ENCODE measurements at regions not wholly inside any gene's neighbourhood (a gene's known extent, or its start where the extent isn't known, plus 50 kb on each side); places are given as distances from the start of the nearest gene placed in this dataset.

- Histone ChIP-seq H3K27ac (ENCODE audit: low read length) (no peak overlapping the region), H3K4me3 (ENCODE audit: low read length in 2 of 2) (no peak overlapping the region), H3K9me3 (ENCODE audit: control insufficient read depth in 2 of 2, low read length in 2 of 2) (no peaks in the 10 kb centered on the region), H3K27me3 (ENCODE audit: control insufficient read depth in 1 of 2, insufficient read depth in 2 of 2, low read length in 2 of 2) (no peaks in the 10 kb centered on the region), H3K4me1 (ENCODE audit: control insufficient read depth, insufficient read depth, low read length) (no peaks in the 10 kb centered on the region), H3K36me3 (ENCODE audit: control insufficient read depth in 2 of 2, insufficient read depth in 2 of 2, low read length in 2 of 2) (no peaks in the 10 kb centered on the region), H3K9ac (ENCODE audit: low read length in 2 of 2) (no peak overlapping the region)
Observed at GRCh38 chr10:61153771-61154170, 209.8 kb upstream of the RHOBTB1 start.

DNA sequence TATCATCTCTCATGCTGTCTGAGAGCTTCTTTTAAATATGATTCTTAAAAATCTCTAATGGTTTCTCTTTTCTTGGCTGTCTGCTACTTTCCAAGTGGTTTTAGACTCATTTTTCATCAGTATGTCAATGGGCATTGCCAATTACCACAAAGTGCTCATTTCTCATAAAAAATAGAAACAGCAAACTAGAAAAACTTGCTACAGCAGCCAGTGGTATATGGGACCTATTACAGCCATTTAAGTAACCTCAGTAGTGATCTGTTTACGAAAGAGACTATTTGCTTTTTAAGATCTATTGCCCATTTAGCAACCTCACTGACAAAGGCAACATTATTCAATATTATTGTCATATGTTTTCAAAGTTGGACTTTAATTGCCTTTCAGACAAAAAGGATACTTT, 207.1 kb upstream of the RHOBTB1 start:
- Histone ChIP-seq H3K27ac (ENCODE audit: low read length) (no peak overlapping the region), H3K36me3 (ENCODE audit: control insufficient read depth in 2 of 2, insufficient read depth in 2 of 2, low read length in 2 of 2) (no peaks in the 10 kb centered on the region), H3K4me1 (ENCODE audit: control insufficient read depth, insufficient read depth, low read length) (no peaks in the 10 kb centered on the region), H3K9ac (ENCODE audit: low read length in 2 of 2) (no peak overlapping the region), H3K27me3 (ENCODE audit: control insufficient read depth in 1 of 2, insufficient read depth in 2 of 2, low read length in 2 of 2) (no peaks in the 10 kb centered on the region), H3K4me3 (ENCODE audit: low read length in 2 of 2) (no peak overlapping the region), H3K9me3 (ENCODE audit: control insufficient read depth in 2 of 2, low read length in 2 of 2) (no peaks in the 10 kb centered on the region)

GRCh38 chr10:61148451-61148850, 204.5 kb upstream of the RHOBTB1 start:
- no peak overlapping the region for H3K27ac ChIP-seq (ENCODE audit: low read length)
- H3K9ac ChIP-seq (ENCODE audit: low read length in 2 of 2), result no peak overlapping the region
- H3K4me1 ChIP-seq (ENCODE audit: control insufficient read depth, insufficient read depth, low read length), result no peaks in the 10 kb centered on the region
- H3K27me3 ChIP-seq (ENCODE audit: control insufficient read depth in 1 of 2, insufficient read depth in 2 of 2, low read length in 2 of 2), result no peaks in the 10 kb centered on the region
- no peak overlapping the region for H3K4me3 ChIP-seq (ENCODE audit: low read length in 2 of 2)
- no peaks in the 10 kb centered on the region for H3K9me3 ChIP-seq (ENCODE audit: control insufficient read depth in 2 of 2, low read length in 2 of 2)
- no peaks in the 10 kb centered on the region for H3K36me3 ChIP-seq (ENCODE audit: control insufficient read depth in 2 of 2, insufficient read depth in 2 of 2, low read length in 2 of 2)

DNA sequence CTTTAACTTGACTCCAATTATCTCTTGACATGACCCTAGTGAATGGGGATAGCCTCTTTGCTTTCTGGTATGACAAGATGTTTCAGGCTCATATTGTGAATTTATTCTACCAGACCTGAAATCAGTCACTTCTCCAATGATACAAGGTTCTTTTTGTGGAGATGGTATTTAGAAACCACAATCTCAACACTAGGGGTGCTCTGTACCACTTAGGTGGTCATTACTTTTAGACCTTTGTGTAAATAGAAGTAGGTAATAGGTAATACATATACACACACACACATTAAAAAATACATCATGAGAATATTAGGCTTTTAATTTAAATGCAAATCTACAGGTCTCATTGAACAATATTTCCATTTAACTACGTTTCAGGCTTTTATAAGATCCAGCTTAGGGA, 199.0 kb upstream of the RHOBTB1 start:
- no peaks in the 10 kb centered on the region for H3K9me3 ChIP-seq (ENCODE audit: control insufficient read depth in 2 of 2, low read length in 2 of 2)
- no peaks in the 10 kb centered on the region for H3K27me3 ChIP-seq (ENCODE audit: control insufficient read depth in 1 of 2, insufficient read depth in 2 of 2, low read length in 2 of 2)
- H3K9ac ChIP-seq (ENCODE audit: low read length in 2 of 2), result no peak overlapping the region
- H3K4me1 ChIP-seq (ENCODE audit: control insufficient read depth, insufficient read depth, low read length), result no peaks in the 10 kb centered on the region
- no peaks in the 10 kb centered on the region for H3K36me3 ChIP-seq (ENCODE audit: control insufficient read depth in 2 of 2, insufficient read depth in 2 of 2, low read length in 2 of 2)
- no peak overlapping the region for H3K27ac ChIP-seq (ENCODE audit: low read length)
- H3K4me3 ChIP-seq (ENCODE audit: low read length in 2 of 2), result no peak overlapping the region

DNA sequence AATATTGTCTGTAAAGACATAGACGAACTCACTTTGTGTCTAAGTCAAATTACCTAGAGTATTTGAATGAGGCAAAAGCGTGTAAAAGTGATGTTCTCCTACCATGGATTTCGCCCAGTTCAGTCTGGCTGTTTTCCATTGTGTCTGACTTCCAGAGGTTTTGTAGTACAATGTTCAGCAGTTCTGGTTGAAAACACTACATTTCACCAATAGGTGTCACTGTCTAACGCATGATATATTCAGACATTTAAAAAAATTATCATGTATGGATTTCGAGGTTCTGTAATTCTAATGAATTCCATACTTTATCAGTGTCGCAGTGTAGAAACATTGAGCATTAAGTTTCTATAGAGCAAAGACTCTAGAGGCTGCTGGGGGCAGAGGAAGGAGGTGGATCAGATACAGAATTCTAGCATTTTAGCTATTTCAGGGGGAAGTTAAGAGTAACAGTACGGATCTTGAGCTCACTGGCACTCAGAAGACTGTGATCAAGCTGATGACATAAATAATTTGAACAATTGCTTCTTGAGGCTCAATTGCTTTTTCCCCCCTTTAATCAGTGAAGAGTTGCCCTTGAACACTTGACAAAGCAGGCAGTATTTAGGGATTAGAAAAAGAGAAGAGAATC, 196.9 kb upstream of the RHOBTB1 start:
- no peaks in the 10 kb centered on the region for H3K4me1 ChIP-seq (ENCODE audit: control insufficient read depth, insufficient read depth, low read length)
- no peak overlapping the region for H3K27ac ChIP-seq (ENCODE audit: low read length)
- H3K27me3 ChIP-seq (ENCODE audit: control insufficient read depth in 1 of 2, insufficient read depth in 2 of 2, low read length in 2 of 2), result no peaks in the 10 kb centered on the region
- no peaks in the 10 kb centered on the region for H3K9me3 ChIP-seq (ENCODE audit: control insufficient read depth in 2 of 2, low read length in 2 of 2)
- H3K9ac ChIP-seq (ENCODE audit: low read length in 2 of 2), result no peak overlapping the region
- H3K36me3 ChIP-seq (ENCODE audit: control insufficient read depth in 2 of 2, insufficient read depth in 2 of 2, low read length in 2 of 2), result no peaks in the 10 kb centered on the region
- H3K4me3 ChIP-seq (ENCODE audit: low read length in 2 of 2), result no peak overlapping the region

GRCh38 chr10:61139592-61139953, 195.6 kb upstream of the RHOBTB1 start:
- no peaks in the 10 kb centered on the region for H3K4me1 ChIP-seq (ENCODE audit: control insufficient read depth, insufficient read depth, low read length)
- no peaks in the 10 kb centered on the region for H3K36me3 ChIP-seq (ENCODE audit: control insufficient read depth in 2 of 2, insufficient read depth in 2 of 2, low read length in 2 of 2)
- H3K9ac ChIP-seq (ENCODE audit: low read length in 2 of 2), result no peak overlapping the region
- H3K4me3 ChIP-seq (ENCODE audit: low read length in 2 of 2), result no peak overlapping the region
- no peaks in the 10 kb centered on the region for H3K27me3 ChIP-seq (ENCODE audit: control insufficient read depth in 1 of 2, insufficient read depth in 2 of 2, low read length in 2 of 2)
- H3K27ac ChIP-seq (ENCODE audit: low read length), result no peak overlapping the region
- no peaks in the 10 kb centered on the region for H3K9me3 ChIP-seq (ENCODE audit: control insufficient read depth in 2 of 2, low read length in 2 of 2)

GRCh38 chr10:61138708-61139591, 195.0 kb upstream of the RHOBTB1 start:
- H3K9ac ChIP-seq (ENCODE audit: low read length in 2 of 2), result no peak overlapping the region
- no peaks in the 10 kb centered on the region for H3K27me3 ChIP-seq (ENCODE audit: control insufficient read depth in 1 of 2, insufficient read depth in 2 of 2, low read length in 2 of 2)
- H3K36me3 ChIP-seq (ENCODE audit: control insufficient read depth in 2 of 2, insufficient read depth in 2 of 2, low read length in 2 of 2), result no peaks in the 10 kb centered on the region
- H3K27ac ChIP-seq (ENCODE audit: low read length), result no peak overlapping the region
- H3K4me1 ChIP-seq (ENCODE audit: control insufficient read depth, insufficient read depth, low read length), result no peaks in the 10 kb centered on the region
- H3K9me3 ChIP-seq (ENCODE audit: control insufficient read depth in 2 of 2, low read length in 2 of 2), result no peaks in the 10 kb centered on the region
- no peak overlapping the region for H3K4me3 ChIP-seq (ENCODE audit: low read length in 2 of 2)

DNA sequence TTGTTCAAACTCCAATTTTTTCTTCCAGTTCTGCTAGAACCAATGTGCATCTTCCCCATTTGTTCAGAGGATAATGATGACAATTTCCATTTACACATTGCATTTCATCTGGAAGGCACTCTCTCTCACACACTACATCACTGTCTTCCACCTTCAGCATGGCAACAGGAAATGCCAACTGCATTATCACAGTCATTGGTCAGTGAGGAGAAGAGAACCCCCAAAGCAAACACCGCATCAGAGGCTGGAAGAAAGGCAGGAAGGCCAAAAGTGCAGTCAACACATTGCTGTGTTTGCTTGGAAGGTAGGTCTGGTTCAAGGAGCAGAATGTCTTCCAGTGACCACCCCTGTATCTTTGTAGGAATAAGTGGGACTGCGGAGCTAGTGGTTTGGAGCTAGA, 192.2 kb upstream of the RHOBTB1 start:
- H3K4me3 ChIP-seq (ENCODE audit: low read length in 2 of 2), result no peak overlapping the region
- no peaks in the 10 kb centered on the region for H3K27me3 ChIP-seq (ENCODE audit: control insufficient read depth in 1 of 2, insufficient read depth in 2 of 2, low read length in 2 of 2)
- H3K4me1 ChIP-seq (ENCODE audit: control insufficient read depth, insufficient read depth, low read length), result no peaks in the 10 kb centered on the region
- no peak overlapping the region for H3K27ac ChIP-seq (ENCODE audit: low read length)
- no peaks in the 10 kb centered on the region for H3K9me3 ChIP-seq (ENCODE audit: control insufficient read depth in 2 of 2, low read length in 2 of 2)
- H3K9ac ChIP-seq (ENCODE audit: low read length in 2 of 2), result no peak overlapping the region
- no peaks in the 10 kb centered on the region for H3K36me3 ChIP-seq (ENCODE audit: control insufficient read depth in 2 of 2, insufficient read depth in 2 of 2, low read length in 2 of 2)

- H3K4me3 ChIP-seq (ENCODE audit: low read length in 2 of 2), result no peak overlapping the region
- no peaks in the 10 kb centered on the region for H3K36me3 ChIP-seq (ENCODE audit: control insufficient read depth in 2 of 2, insufficient read depth in 2 of 2, low read length in 2 of 2)
- no peaks in the 10 kb centered on the region for H3K9me3 ChIP-seq (ENCODE audit: control insufficient read depth in 2 of 2, low read length in 2 of 2)
- no peaks in the 10 kb centered on the region for H3K27me3 ChIP-seq (ENCODE audit: control insufficient read depth in 1 of 2, insufficient read depth in 2 of 2, low read length in 2 of 2)
- H3K4me1 ChIP-seq (ENCODE audit: control insufficient read depth, insufficient read depth, low read length), result no peaks in the 10 kb centered on the region
- no peak overlapping the region for H3K9ac ChIP-seq (ENCODE audit: low read length in 2 of 2)
- H3K27ac ChIP-seq (ENCODE audit: low read length), result no peak overlapping the region
Observed at GRCh38 chr10:61135276-61135721, 191.3 kb upstream of the RHOBTB1 start.

DNA sequence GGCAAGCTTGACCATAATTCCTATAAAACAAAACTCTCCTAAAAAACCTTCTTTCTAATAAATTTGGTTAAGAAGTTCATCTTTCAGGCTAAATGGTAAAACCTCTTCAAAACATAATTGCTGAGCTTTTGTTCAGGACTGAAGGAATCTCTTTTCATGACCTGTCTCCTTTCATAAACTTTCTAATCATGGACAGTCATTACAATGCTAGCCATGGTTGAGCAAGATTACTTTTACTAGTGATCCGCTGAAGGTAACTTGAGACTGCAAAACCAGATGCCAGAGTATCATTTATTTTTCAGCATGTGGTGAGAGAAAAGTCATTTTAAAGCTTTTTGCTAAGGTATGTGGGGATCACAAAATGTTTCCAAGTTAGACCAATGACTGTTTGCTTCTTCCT, 186.4 kb upstream of the RHOBTB1 start:
- no peaks in the 10 kb centered on the region for H3K4me1 ChIP-seq (ENCODE audit: control insufficient read depth, insufficient read depth, low read length)
- no peaks in the 10 kb centered on the region for H3K9me3 ChIP-seq (ENCODE audit: control insufficient read depth in 2 of 2, low read length in 2 of 2)
- H3K27me3 ChIP-seq (ENCODE audit: control insufficient read depth in 1 of 2, insufficient read depth in 2 of 2, low read length in 2 of 2), result no peaks in the 10 kb centered on the region
- H3K36me3 ChIP-seq (ENCODE audit: control insufficient read depth in 2 of 2, insufficient read depth in 2 of 2, low read length in 2 of 2), result no peaks in the 10 kb centered on the region
- H3K27ac ChIP-seq (ENCODE audit: low read length), result no peak overlapping the region
- no peak overlapping the region for H3K9ac ChIP-seq (ENCODE audit: low read length in 2 of 2)
- no peak overlapping the region for H3K4me3 ChIP-seq (ENCODE audit: low read length in 2 of 2)

DNA sequence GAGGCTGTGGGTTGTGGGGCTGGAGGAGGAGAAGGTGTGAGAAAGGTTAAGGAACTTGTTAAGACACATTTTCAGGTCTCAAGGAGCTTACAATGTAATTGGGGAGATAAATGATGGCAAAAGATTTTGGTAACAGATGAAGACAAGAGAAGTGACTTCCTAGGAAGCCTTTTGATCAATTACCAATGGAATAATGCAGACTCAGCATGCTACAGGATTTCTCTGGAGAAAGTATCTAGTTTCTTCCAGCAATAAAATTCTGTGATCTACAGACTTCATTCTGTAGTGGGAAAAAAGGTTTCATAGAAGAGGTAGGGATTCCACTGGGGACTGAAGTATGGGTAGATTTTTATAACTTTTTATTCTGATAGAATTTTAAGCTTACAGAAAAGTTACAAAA, 184.2 kb upstream of the RHOBTB1 start:
- Histone ChIP-seq H3K36me3 (ENCODE audit: control insufficient read depth in 2 of 2, insufficient read depth in 2 of 2, low read length in 2 of 2) (no peaks in the 10 kb centered on the region), H3K27me3 (ENCODE audit: control insufficient read depth in 1 of 2, insufficient read depth in 2 of 2, low read length in 2 of 2) (no peaks in the 10 kb centered on the region), H3K27ac (ENCODE audit: low read length) (no peak overlapping the region)

More for the DNA sequence above, 184.2 kb upstream of the RHOBTB1 start:
- Histone ChIP-seq H3K9me3 (ENCODE audit: control insufficient read depth in 2 of 2, low read length in 2 of 2) (no peaks in the 10 kb centered on the region), H3K4me1 (ENCODE audit: control insufficient read depth, insufficient read depth, low read length) (no peaks in the 10 kb centered on the region), H3K9ac (ENCODE audit: low read length in 2 of 2) (no peak overlapping the region), H3K4me3 (ENCODE audit: low read length in 2 of 2) (no peak overlapping the region)

All from stomach smooth muscle (tissue), 2 donors.